H9 (cell line): ENCODE measurements at regions not wholly inside any gene's neighbourhood (a gene's known extent, or its start where the extent isn't known, plus 50 kb on each side); places are given as distances from the start of the nearest gene placed in this dataset.

Experiments
- DNase-seq: peaks from one replicate; pipeline ENCODE4 v3.0.0-alpha.2; 2017
- H2AFZ ChIP-seq: one replicate; pipeline ENCODE4 v1.6.1; 2013; ENCODE audit warnings: mild to moderate bottlenecking, low read length, control low read depth, moderate library complexity
- H2AK5ac ChIP-seq: 2 replicates; pipeline ENCODE4 v1.6.1; 2013; ENCODE audit warnings: low read length, control low read depth, mixed read lengths; ENCODE audit not compliant: insufficient read length
- H2BK120ac ChIP-seq: one replicate; pipeline ENCODE4 v1.6.1; 2013; ENCODE audit warnings: low read depth, mild to moderate bottlenecking, low read length, control low read depth, inconsistent platforms; ENCODE audit not compliant: poor library complexity, severe bottlenecking
- H2BK12ac ChIP-seq: 2 replicates; pipeline ENCODE4 v1.6.1; 2013; ENCODE audit warnings: low read length, control low read depth, mixed read lengths, low read depth; ENCODE audit not compliant: insufficient read length
- H2BK15ac ChIP-seq: 2 replicates; pipeline ENCODE4 v1.6.1; 2013; ENCODE audit warnings: low read depth, low read length, control low read depth
- H2BK20ac ChIP-seq: one replicate; pipeline ENCODE4 v1.6.1; 2013; ENCODE audit warnings: low read depth, mild to moderate bottlenecking, low read length, control low read depth, inconsistent platforms; ENCODE audit not compliant: poor library complexity, severe bottlenecking
- H2BK5ac ChIP-seq: 2 replicates; pipeline ENCODE4 v1.6.1; 2013; ENCODE audit warnings: low read length, control low read depth, mixed read lengths; ENCODE audit not compliant: insufficient read length
- H3K14ac ChIP-seq: 2 replicates; pipeline ENCODE4 v1.6.1; 2013; ENCODE audit warnings: low read length, control low read depth; ENCODE audit not compliant: insufficient read depth
- H3K18ac ChIP-seq: 2 replicates; pipeline ENCODE4 v1.6.1; 2013; ENCODE audit warnings: low read depth, mild to moderate bottlenecking, mixed read lengths, low read length, control low read depth; ENCODE audit not compliant: insufficient read length
- H3K23ac ChIP-seq: 2 replicates; pipeline ENCODE4 v1.6.1; 2013; ENCODE audit warnings: low read length, control low read depth, mixed read lengths, low read depth; ENCODE audit not compliant: insufficient read length
- H3K23me2 ChIP-seq: 2 replicates; pipeline ENCODE4 v1.6.1; 2013; ENCODE audit warnings: low read depth, mild to moderate bottlenecking, mixed read lengths, low read length, control low read depth; ENCODE audit not compliant: insufficient read length, poor library complexity, severe bottlenecking
- H3K27ac ChIP-seq: 2 replicates; pipeline ENCODE4 v1.5.1; 2013; ENCODE audit warnings: low read length, control low read depth, mixed read lengths, low read depth; ENCODE audit not compliant: insufficient read length
- H3K27me3 ChIP-seq: 2 replicates; pipeline ENCODE4 v1.6.1; 2013; ENCODE audit warnings: low read length, control low read depth, inconsistent platforms; ENCODE audit not compliant: insufficient read depth
- H3K4ac ChIP-seq: 2 replicates; pipeline ENCODE4 v1.6.1; 2013; ENCODE audit warnings: low read depth, mild to moderate bottlenecking, control low read depth, inconsistent platforms, low read length, moderate library complexity
- H3K4me1 ChIP-seq: 2 replicates; pipeline ENCODE4 v1.6.1; 2013; ENCODE audit warnings: low read length, control low read depth, inconsistent platforms; ENCODE audit not compliant: insufficient read depth
- H3K4me2 ChIP-seq: 2 replicates; pipeline ENCODE4 v1.6.1; 2013; ENCODE audit warnings: low read length, control low read depth, mixed read lengths; ENCODE audit not compliant: insufficient read length, insufficient read depth
- H3K56ac ChIP-seq: 2 replicates; pipeline ENCODE4 v1.6.1; 2013; ENCODE audit warnings: low read depth, mild to moderate bottlenecking, mixed read lengths, low read length, control low read depth; ENCODE audit not compliant: insufficient read length
- H3K79me1 ChIP-seq: 2 replicates; pipeline ENCODE4 v1.6.1; 2013; ENCODE audit warnings: low read depth, mild to moderate bottlenecking, moderate library complexity, low read length, control low read depth, inconsistent platforms; ENCODE audit not compliant: insufficient read depth, poor library complexity, severe bottlenecking
- H3K79me2 ChIP-seq: 2 replicates; pipeline ENCODE4 v1.6.1; 2013; ENCODE audit warnings: low read length, control low read depth, inconsistent platforms; ENCODE audit not compliant: insufficient read depth
- H3K9ac ChIP-seq: 2 replicates; pipeline ENCODE4 v1.6.1; 2013; ENCODE audit warnings: low read length, control low read depth, mixed read lengths; ENCODE audit not compliant: insufficient read length; ENCODE audit errors: extremely low read depth
- H3K9me3 ChIP-seq: one replicate; pipeline ENCODE4 v1.6.1; 2013; ENCODE audit warnings: low read depth, low read length, inconsistent platforms; ENCODE audit not compliant: control insufficient read depth
- H3T11ph ChIP-seq: one replicate; pipeline ENCODE4 v1.6.1; 2013; ENCODE audit warnings: mild to moderate bottlenecking, low read length, control low read depth, inconsistent platforms
- H4K20me1 ChIP-seq: one replicate; pipeline ENCODE4 v1.6.1; 2013; ENCODE audit not compliant: control insufficient read depth, insufficient read length, insufficient read depth
- H4K5ac ChIP-seq: 2 replicates; pipeline ENCODE4 v1.6.1; 2013; ENCODE audit warnings: low read depth, mild to moderate bottlenecking, mixed read lengths, low read length, control low read depth; ENCODE audit not compliant: insufficient read length
- H4K8ac ChIP-seq: replicated peaks from 2 replicates; pipeline ENCODE4 v1.6.1; 2013; ENCODE audit warnings: low read length, control low read depth, mixed read lengths, low read depth; ENCODE audit not compliant: insufficient read length
- H4K91ac ChIP-seq: 2 replicates; pipeline ENCODE4 v1.6.1; 2013; ENCODE audit warnings: low read depth, mild to moderate bottlenecking, moderate library complexity, mixed read lengths, low read length, control low read depth; ENCODE audit not compliant: insufficient read length
- H3K27ac Mint-ChIP-seq, 3 experiments: 2 replicates in 2 of 3; 3 replicates in 1 of 3; pipeline ENCODE4 v1.8.0; 2020 to 2021; ENCODE audit warnings: mixed read lengths in 3 of 3, mild to moderate bottlenecking in 1 of 3, moderate library complexity in 1 of 3
- H3K27me3 Mint-ChIP-seq: 2 replicates; pipeline ENCODE4 v1.8.0; 2021; ENCODE audit warnings: low read depth, mild to moderate bottlenecking, moderate library complexity, mixed read lengths
- H3K36me3 Mint-ChIP-seq, 3 experiments: 2 replicates in 2 of 3; 3 replicates in 1 of 3; pipeline ENCODE4 v1.8.0; 2020 to 2021; ENCODE audit warnings: low read depth in 3 of 3, mixed read lengths in 3 of 3; ENCODE audit not compliant: insufficient read depth in 1 of 3
- H3K4me1 Mint-ChIP-seq, 2 experiments: 2 replicates each; pipeline ENCODE4 v1.8.0; 2020; ENCODE audit warnings: mixed read lengths in 2 of 2
- H3K4me3 Mint-ChIP-seq, 2 experiments: 2 replicates in 1 of 2; 3 replicates in 1 of 2; pipeline ENCODE4 v1.8.0; 2020 to 2021; ENCODE audit warnings: mild to moderate bottlenecking in 2 of 2, mixed read lengths in 2 of 2, moderate library complexity in 1 of 2
- H3K9me3 Mint-ChIP-seq, 2 experiments: 2 replicates in 1 of 2; 3 replicates in 1 of 2; pipeline ENCODE4 v1.8.0; 2020; ENCODE audit warnings: mild to moderate bottlenecking in 2 of 2, mixed read lengths in 2 of 2, moderate library complexity in 1 of 2
- WGBS: extraction: QIAGEN DNeasy Blood & Tissue Kit; methylation state at CpG from one replicate; pipeline ENCODE4 v1.1.7; 2013; ENCODE audit warnings: missing lambda C conversion rate, low lambda C conversion rate, mixed read lengths; ENCODE audit not compliant: insufficient read length; ENCODE audit errors: extremely low coverage; 5-methylcytosine and 5-hydroxymethylcytosine counted together
- TF ChIP-seq, protein P1 (sequence below): fragments of 200-600 bp; sonication (generic); conservative IDR thresholded peaks from 3 replicates; pipeline ENCODE4 v1.8.0; 2021; ENCODE audit warnings: antibody characterized with exemption, mild to moderate bottlenecking

DNA sequence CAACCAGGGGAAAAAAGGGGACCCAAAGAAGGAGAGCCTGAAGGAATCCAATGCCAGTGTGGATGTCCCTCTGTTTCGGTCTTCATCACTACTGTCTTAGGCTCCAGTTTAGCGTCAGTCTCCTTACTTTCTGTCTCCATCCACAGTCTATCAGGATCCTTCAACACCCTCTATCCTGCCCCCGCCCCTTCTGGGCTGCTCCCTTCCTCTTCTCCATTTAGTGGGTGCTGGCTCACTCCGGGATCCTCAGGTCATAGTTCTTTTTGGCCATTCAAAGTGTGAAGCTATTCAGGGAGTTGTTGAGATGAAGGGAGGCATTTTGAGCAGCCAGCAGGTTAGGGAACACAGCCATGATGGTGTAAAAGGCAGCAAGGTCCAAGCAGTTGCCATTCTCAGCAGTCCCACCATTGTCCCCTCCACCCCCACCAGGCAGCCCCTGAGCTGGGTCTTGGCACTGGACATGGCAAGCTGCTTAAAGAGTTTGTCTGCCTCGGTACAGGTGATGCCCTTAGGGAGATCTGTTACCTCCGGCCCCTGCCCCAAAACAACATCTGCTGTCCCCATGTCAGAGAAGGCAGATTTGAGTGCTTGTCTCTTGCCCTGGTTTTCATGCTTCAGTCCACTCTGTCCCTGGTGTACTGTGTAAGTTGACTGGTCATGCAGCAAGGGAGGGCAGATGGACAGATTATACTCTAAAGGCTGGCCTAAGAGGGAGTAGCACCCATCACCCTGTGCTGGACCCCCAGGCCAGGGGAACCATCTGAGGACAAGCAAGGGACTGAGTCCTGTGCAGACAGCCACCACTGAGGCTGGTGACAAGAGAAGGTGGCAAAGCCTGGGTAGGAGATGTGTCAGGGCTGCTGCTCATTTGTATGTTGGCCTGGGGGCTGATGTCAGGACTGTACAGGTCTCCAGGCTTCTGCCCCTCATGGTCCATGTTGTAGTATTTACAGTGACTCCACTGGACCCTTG lies 842.0 kb downstream of the HACE1 start:
- no CpG with 5 or more reads among the region's 6 CpGs for WGBS
- no peak overlapping the region for H2BK120ac ChIP-seq

More for the DNA sequence above, 842.0 kb downstream of the HACE1 start:
- H3K18ac ChIP-seq, result no peak overlapping the region
- H3K4me2 ChIP-seq, result no peak overlapping the region
- H3K4ac ChIP-seq, result no peak overlapping the region
- Mint-ChIP-seq H3K4me1 (peaks cover 14% of the 10 kb centered on the region in 2 experiments), H3K27ac (no peak overlapping the region), H3K36me3 (no peaks in the 10 kb centered on the region), H3K27me3 (no peaks in the 10 kb centered on the region), H3K9me3 (no peaks in the 10 kb centered on the region), H3K4me3 (no peak overlapping the region)
- no peak overlapping the region for H2AFZ ChIP-seq
- H4K8ac ChIP-seq, result no peak overlapping the region
- no peak overlapping the region for H2BK12ac ChIP-seq
- TF ChIP-seq, protein P1, sequence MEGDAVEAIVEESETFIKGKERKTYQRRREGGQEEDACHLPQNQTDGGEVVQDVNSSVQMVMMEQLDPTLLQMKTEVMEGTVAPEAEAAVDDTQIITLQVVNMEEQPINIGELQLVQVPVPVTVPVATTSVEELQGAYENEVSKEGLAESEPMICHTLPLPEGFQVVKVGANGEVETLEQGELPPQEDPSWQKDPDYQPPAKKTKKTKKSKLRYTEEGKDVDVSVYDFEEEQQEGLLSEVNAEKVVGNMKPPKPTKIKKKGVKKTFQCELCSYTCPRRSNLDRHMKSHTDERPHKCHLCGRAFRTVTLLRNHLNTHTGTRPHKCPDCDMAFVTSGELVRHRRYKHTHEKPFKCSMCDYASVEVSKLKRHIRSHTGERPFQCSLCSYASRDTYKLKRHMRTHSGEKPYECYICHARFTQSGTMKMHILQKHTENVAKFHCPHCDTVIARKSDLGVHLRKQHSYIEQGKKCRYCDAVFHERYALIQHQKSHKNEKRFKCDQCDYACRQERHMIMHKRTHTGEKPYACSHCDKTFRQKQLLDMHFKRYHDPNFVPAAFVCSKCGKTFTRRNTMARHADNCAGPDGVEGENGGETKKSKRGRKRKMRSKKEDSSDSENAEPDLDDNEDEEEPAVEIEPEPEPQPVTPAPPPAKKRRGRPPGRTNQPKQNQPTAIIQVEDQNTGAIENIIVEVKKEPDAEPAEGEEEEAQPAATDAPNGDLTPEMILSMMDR, result no peak
- H3K27ac ChIP-seq, result no peak overlapping the region
- H3K9ac ChIP-seq, result no peak overlapping the region
- no peak overlapping the region for H2BK5ac ChIP-seq
- no peak overlapping the region for H2BK20ac ChIP-seq
- H3K23me2 ChIP-seq, result no peaks in the 10 kb centered on the region
- DNase-seq, result no peak
- H4K5ac ChIP-seq, result no peak overlapping the region
- no peaks in the 10 kb centered on the region for H3K27me3 ChIP-seq
- H4K91ac ChIP-seq, result no peak overlapping the region
- H4K20me1 ChIP-seq, result no peaks in the 10 kb centered on the region
- no peak overlapping the region for H3K14ac ChIP-seq
- H2BK15ac ChIP-seq, result no peak overlapping the region
- H3K79me2 ChIP-seq, result no peaks in the 10 kb centered on the region
- no peak overlapping the region for H2AK5ac ChIP-seq
- H3K23ac ChIP-seq, result no peak overlapping the region
- no peaks in the 10 kb centered on the region for H3K79me1 ChIP-seq
- no peak overlapping the region for H3T11ph ChIP-seq
- no peaks in the 10 kb centered on the region for H3K9me3 ChIP-seq
- no peaks in the 10 kb centered on the region for H3K4me1 ChIP-seq
- H3K56ac ChIP-seq, result no peak overlapping the region
